ENCODE measurements at regions not wholly inside any gene's neighbourhood (a gene's known extent, or its start where the extent isn't known, plus 50 kb on each side); places are given as distances from the start of the nearest gene placed in this dataset.
"Not testable (repeated sequence)": the region's sequence is repeated elsewhere in the genome, so short reads cannot be mapped to it uniquely, and the experiment has no call there.

GRCh38 chr4:162978398-162978797 is 188.3 kb downstream of the NAF1 start:
- no peak for DNase-seq (ENCODE audit: low spot score)
- no peak overlapping the region for H3K4me3 ChIP-seq
- TF ChIP-seq, protein P1, sequence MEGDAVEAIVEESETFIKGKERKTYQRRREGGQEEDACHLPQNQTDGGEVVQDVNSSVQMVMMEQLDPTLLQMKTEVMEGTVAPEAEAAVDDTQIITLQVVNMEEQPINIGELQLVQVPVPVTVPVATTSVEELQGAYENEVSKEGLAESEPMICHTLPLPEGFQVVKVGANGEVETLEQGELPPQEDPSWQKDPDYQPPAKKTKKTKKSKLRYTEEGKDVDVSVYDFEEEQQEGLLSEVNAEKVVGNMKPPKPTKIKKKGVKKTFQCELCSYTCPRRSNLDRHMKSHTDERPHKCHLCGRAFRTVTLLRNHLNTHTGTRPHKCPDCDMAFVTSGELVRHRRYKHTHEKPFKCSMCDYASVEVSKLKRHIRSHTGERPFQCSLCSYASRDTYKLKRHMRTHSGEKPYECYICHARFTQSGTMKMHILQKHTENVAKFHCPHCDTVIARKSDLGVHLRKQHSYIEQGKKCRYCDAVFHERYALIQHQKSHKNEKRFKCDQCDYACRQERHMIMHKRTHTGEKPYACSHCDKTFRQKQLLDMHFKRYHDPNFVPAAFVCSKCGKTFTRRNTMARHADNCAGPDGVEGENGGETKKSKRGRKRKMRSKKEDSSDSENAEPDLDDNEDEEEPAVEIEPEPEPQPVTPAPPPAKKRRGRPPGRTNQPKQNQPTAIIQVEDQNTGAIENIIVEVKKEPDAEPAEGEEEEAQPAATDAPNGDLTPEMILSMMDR (IDR thresholded peaks at IDR 0.05): no peak
- no peak overlapping the region for H3K27ac ChIP-seq

GRCh38 chr4:162977788-162978187 is 188.9 kb downstream of the NAF1 start:
- DNase-seq (ENCODE audit: low spot score): no peak
- Histone ChIP-seq H3K27ac (no peak overlapping the region), H3K4me3 (no peak overlapping the region)
- TF ChIP-seq, protein P1 (IDR thresholded peaks at IDR 0.05): no peak

DNA sequence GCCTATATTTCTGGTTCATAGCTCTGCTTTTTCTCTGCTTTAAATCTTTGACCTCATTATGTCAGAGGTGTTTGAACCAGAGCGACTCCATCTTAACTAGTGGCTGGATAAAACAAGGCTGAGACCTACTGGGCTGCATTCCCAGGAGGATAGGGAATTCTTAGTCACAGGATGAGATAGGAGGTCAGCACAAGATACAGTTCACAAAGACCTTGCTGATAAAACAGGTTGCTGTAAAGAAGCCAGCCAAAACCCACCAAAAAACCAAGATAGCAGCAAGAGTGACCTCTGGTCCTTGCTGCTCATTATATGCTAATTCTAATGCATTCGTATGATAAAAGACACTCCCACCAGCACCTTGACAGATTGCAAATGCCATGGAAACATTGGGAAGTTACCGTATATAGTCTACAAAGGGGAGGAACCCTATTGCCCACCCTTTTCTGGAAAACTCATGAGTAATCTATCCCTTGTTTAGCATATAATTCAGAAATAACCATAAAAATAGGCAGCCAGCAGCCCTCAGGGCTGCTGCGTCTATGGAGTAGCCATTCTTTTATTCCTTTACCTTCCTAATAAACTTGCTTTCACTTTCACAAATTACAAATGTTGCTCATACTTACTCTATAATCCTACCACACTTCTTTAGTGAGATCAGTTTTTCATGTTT is 193.9 kb downstream of the NAF1 start:
- TF ChIP-seq, protein P1 (IDR thresholded peaks at IDR 0.05): no peak
- no peak overlapping the region for H3K4me3 ChIP-seq
- H3K27ac ChIP-seq: no peak overlapping the region
- DNase-seq (ENCODE audit: low spot score): no peak

DNA sequence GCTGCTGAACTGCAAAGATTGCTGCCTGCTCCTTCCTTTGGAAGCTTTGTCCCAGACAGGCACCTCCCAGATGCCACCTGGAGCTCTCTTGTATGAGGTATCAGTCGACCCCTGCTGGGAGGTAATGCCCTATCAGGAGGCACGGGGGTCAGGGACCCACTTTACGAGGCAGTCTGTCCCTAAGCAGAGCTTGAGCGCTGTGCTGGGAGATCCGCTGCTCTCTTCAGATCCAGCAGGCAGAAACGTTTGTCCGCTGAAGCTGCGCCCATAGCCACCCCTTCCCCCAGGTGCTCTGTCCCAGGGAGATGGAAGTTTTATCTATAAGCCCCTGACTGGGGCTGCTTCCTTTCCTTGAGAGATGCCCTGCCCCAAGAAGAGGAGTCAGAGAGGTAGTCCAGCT is 197.5 kb downstream of the NAF1 start:
- Histone ChIP-seq H3K27ac (no peak overlapping the region), H3K4me3 (no peak overlapping the region)
- TF ChIP-seq, protein P1 (IDR thresholded peaks at IDR 0.05): no peak
- DNase-seq (ENCODE audit: low spot score): no peak

GRCh38 chr4:162965978-162966377 is 200.7 kb downstream of the NAF1 start:
- H3K27ac ChIP-seq; H3K4me3 ChIP-seq; DNase-seq (ENCODE audit: low spot score): not testable (repeated sequence)

GRCh38 chr4:162959046-162959445 is 207.6 kb downstream of the NAF1 start:
- Histone ChIP-seq H3K27ac (no peak overlapping the region), H3K4me3 (no peak overlapping the region)
- DNase-seq (ENCODE audit: low spot score): no peak
- TF ChIP-seq, protein P1 (IDR thresholded peaks at IDR 0.05): no peak

DNA sequence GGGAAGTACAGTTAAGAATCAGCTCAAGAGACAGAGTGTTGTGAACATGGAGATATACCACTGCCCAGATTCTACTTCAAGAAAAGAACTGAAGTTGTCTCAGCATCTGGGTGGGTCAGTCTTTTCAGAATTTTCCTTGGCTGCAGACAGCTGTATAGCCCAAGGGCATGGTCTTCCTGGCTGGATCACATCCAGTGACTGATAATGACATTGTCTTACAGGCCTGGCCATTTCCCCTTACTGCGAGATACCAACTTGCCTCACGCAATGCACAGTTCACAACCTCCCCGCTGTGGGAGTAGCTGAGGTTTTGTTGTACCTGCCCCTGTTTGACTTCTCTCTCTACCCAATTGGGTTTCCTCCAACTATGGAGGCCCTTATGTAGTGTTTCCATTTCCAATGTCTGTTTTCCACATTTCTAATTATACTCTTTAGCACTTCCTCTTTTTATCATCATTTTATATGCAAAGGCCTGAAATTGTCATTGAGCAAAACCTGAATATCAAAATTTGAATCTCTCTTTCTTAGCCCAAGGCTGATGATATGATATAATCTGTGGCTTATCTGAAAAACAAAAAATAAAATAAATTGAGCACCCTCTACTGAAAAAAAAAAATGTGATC is 209.1 kb downstream of the NAF1 start:
- TF ChIP-seq, protein P1 (IDR thresholded peaks at IDR 0.05): no peak
- Histone ChIP-seq H3K27ac (no peak overlapping the region), H3K4me3 (no peak overlapping the region)
- no peak for DNase-seq (ENCODE audit: low spot score)

Measured in coronary artery (tissue), 2 donors.